BE2C (cell line): ENCODE measurements at regions not wholly inside any gene's neighbourhood (a gene's known extent, or its start where the extent isn't known, plus 50 kb on each side); places are given as distances from the start of the nearest gene placed in this dataset.
A peak's percentile ranks its signal among the peaks of the same experiment; 100 is the strongest.

Experiments used
- DNase-seq: peaks from one replicate; pipeline ENCODE4 v3.0.0-alpha.2; 2020
- H3K27me3 ChIP-seq: fragments of 250-450 bp; sonication (Bioruptor Pico); 2 replicates; pipeline ENCODE4 v1.5.1; 2020; ENCODE audit warnings: mild to moderate bottlenecking
- H3K36me3 ChIP-seq: fragments of 250-450 bp; sonication (Bioruptor Pico); 2 replicates; pipeline ENCODE4 v1.5.1; 2020; ENCODE audit warnings: mild to moderate bottlenecking
- H3K4me1 ChIP-seq: fragments of 250-450 bp; sonication (Bioruptor Pico); 2 replicates; pipeline ENCODE4 v1.5.1; 2020
- H3K4me3 ChIP-seq: 2 replicates; pipeline ENCODE4 v1.5.1; 2011; ENCODE audit warnings: low read depth, low read length
- H3K9me3 ChIP-seq: fragments of 250-450 bp; sonication (Bioruptor Pico); 2 replicates; pipeline ENCODE4 v1.5.1; 2020
- TF ChIP-seq, protein P1 (sequence below): IDR thresholded peaks from 2 replicates; pipeline ENCODE4 v1.5.1; 2012; ENCODE audit warnings: mild to moderate bottlenecking, low read depth, low read length

DNA sequence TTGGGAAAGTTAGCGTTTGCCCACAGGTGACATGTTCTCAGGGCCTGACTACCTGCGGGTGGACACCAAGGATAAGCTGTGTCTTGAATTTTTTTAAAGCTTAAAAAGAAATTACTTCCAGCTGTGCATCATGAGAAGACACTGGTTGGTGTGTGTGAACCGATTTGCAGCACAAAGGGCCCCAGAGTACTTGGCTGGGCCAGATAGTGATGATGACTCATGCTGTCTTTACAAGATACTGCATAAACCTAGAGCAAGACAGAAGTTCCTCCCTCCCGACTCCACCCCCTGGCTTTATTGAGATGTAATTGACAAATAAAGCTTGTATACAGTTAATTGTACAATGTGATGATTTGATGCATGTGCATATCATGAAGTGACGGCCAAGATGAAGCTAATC lies 212.8 kb downstream of the NXNL2 start:
- peak; percentile 49 for DNase-seq
- Histone ChIP-seq H3K9me3 (no peaks in the 10 kb centered on the region), H3K4me1 (peaks cover 38% of the 10 kb centered on the region), H3K36me3 (no peaks in the 10 kb centered on the region), H3K4me3 (no peak overlapping the region), H3K27me3 (no peaks in the 10 kb centered on the region)
- TF ChIP-seq, protein P1, sequence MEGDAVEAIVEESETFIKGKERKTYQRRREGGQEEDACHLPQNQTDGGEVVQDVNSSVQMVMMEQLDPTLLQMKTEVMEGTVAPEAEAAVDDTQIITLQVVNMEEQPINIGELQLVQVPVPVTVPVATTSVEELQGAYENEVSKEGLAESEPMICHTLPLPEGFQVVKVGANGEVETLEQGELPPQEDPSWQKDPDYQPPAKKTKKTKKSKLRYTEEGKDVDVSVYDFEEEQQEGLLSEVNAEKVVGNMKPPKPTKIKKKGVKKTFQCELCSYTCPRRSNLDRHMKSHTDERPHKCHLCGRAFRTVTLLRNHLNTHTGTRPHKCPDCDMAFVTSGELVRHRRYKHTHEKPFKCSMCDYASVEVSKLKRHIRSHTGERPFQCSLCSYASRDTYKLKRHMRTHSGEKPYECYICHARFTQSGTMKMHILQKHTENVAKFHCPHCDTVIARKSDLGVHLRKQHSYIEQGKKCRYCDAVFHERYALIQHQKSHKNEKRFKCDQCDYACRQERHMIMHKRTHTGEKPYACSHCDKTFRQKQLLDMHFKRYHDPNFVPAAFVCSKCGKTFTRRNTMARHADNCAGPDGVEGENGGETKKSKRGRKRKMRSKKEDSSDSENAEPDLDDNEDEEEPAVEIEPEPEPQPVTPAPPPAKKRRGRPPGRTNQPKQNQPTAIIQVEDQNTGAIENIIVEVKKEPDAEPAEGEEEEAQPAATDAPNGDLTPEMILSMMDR: no peak

DNA sequence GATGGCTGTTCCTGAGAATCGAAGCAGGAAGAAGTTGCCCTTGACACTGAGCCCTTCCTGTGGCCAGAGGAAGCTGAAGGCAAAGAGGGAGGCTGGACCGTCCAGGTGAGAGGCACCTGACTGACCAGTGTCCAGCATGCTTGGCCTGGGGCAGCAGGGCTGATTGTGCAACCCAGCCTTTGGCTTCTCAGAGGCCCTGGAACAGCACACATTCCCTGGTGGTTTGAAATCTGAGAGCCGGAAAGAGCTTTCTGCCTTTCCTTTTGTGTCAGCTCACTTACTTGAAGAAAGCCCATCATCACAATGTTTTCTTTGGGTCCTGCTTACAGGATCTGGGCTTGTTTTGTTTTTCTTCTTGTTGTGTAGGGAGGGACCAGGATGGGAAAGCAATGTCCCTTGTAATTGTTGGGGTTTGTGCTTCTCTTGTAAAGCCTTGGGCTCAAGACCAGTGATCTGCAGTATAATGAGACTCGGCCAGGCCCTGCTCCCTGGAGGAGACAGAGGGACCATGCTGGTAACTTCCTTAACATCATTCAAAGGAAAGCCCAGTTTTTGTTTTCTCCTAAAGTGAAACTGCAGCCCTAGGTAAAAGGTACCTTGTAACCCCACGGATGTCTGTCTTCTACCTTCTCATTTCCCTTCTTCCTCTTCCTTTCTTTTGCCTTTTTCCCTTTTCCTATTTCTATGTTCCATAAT lies 213.7 kb downstream of the NXNL2 start:
- peaks cover 42% of the 10 kb centered on the region for H3K4me1 ChIP-seq
- no peak for DNase-seq
- no peaks in the 10 kb centered on the region for H3K9me3 ChIP-seq
- H3K36me3 ChIP-seq: no peaks in the 10 kb centered on the region
- TF ChIP-seq, protein P1: no peak
- no peaks in the 10 kb centered on the region for H3K27me3 ChIP-seq
- H3K4me3 ChIP-seq: no peak overlapping the region

DNA sequence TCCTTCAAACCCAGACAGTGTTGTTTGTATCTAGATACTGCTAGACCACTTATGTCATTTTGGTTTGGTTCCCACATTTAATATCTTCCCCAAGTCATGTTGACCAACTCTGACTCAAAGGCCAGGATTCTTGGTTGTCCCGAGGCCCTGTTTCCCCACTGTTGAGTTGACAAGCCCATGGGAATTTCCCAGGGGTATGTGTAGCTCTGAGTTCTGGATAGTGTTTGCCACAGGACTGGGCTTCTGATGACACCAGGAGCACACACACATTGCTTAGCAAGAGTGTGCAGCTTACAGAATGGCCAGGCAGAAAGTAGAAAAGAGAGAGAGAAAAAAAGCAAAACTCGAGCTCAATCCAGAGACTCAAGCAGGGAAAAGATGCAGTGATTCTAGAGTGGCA lies 214.4 kb downstream of the NXNL2 start:
- TF ChIP-seq, protein P1: no peak
- H3K4me1 ChIP-seq: peaks cover 42% of the 10 kb centered on the region

DNA sequence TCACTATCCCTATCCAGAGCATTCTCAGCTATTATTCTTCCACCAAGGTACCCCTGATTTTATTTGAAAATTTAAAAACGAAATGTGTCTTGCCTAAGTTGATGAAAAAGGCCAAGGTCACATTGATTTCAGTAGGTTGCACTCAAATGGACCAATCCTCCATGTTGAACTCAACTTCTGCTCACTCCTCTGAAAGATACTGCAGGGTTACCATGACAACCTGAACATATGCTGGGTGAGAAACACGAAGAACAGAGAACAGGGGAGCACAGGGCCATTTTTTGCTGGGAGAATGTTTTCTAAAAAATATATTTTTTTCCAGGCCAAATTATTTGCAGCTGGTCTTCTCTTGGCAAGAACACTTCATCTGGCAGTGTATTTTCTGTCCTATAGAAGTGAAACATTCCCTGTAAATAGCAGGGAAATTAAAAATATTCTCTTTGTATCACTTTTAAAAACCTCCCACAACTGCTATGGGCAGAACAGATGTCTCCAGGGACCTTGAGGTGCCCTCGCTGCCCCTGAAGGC lies 215.9 kb downstream of the NXNL2 start:
- Histone ChIP-seq H3K4me3 (no peak overlapping the region), H3K9me3 (no peaks in the 10 kb centered on the region), H3K4me1 (peaks cover 31% of the 10 kb centered on the region), H3K27me3 (no peaks in the 10 kb centered on the region), H3K36me3 (no peaks in the 10 kb centered on the region)
- DNase-seq: no peak
- TF ChIP-seq, protein P1: no peak

More for the DNA sequence above, 214.4 kb downstream of the NXNL2 start:
- H3K36me3 ChIP-seq: no peaks in the 10 kb centered on the region
- no peaks in the 10 kb centered on the region for H3K27me3 ChIP-seq
- no peak for DNase-seq
- H3K4me3 ChIP-seq: no peak overlapping the region
- H3K9me3 ChIP-seq: no peaks in the 10 kb centered on the region

DNA sequence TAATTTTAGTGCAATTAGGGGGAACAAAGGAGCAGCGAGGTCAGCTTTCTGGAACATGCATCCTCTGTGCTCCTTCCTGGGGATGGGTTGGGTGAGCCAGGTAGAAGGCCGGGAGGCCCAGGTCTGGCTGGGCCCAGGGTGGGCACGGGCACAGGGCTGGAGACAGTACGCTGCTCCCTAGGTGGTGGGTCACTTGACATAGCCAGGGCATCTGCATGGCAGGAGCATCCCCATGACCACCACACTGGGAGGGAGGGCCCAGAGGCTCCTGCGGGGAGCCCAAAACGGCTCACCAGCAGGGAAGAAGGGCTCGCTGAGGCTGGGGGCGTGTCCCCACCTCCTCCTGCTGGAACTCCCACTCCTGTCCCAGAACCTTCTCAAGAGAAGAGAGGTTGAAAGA lies 216.8 kb downstream of the NXNL2 start:
- Histone ChIP-seq H3K36me3 (no peaks in the 10 kb centered on the region), H3K4me3 (no peak overlapping the region), H3K4me1 (peaks cover 23% of the 10 kb centered on the region), H3K27me3 (no peaks in the 10 kb centered on the region), H3K9me3 (no peaks in the 10 kb centered on the region)
- TF ChIP-seq, protein P1: no peak
- no peak for DNase-seq

DNA sequence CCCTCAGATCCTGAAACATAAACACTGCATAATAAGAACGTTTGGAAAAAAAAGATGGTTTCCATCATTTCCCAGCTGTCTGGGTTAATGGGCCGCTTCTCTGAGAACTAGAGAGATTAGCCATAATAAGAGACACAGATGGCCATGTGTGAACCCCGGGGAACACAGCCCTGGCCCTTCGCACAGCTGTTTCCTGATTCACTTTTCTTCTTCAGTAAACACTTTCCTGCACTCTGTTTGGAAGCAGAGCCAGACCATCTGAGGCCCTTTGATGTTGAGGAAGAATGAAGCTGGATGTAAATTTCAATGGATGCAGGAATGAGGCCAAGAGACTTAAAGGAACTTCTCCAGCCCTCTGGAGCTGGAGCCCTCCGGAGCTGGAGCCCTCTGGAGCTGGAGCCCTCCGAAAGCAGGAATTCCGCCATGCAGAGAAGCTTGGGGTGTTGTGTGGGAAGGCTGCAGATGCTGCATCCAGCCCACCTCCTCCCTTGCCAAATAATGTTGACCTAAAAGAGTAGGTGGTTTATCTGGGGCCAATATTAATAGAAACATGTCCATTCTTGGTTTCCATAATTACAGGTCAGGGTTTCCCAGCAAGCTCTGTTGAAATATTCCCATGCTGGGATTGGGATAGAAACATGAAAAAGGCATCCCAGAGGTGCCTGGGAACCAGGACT lies 218.9 kb downstream of the NXNL2 start:
- peak; percentile 75 for DNase-seq
- TF ChIP-seq, protein P1: no peak
- Histone ChIP-seq H3K36me3 (no peaks in the 10 kb centered on the region), H3K4me1 (peaks cover 15% of the 10 kb centered on the region), H3K27me3 (no peaks in the 10 kb centered on the region), H3K4me3 (no peak overlapping the region), H3K9me3 (no peaks in the 10 kb centered on the region)
